Transverse colon (tissue), 3 donors: ENCODE measurements at regions not wholly inside any gene's neighbourhood (a gene's known extent, or its start where the extent isn't known, plus 50 kb on each side); places are given as distances from the start of the nearest gene placed in this dataset.

Experiments used
- POLR2A ChIP-seq: fragments of 450-650 bp; IDR thresholded peaks from one replicate; pipeline ENCODE4 v1.6.1; 2016; ENCODE audit warnings: antibody characterized with exemption, mild to moderate bottlenecking, moderate library complexity
- TF ChIP-seq, protein P1 (sequence below), 5 experiments: fragments of 200-600 bp in 3 of 5; fragments of 450-650 bp in 2 of 5; sonication (generic) in 3 of 5; IDR thresholded peaks; 1 replicate in 2 of 5; 2 replicates in 3 of 5; pipeline ENCODE4 v1.5.1; 2016 to 2017; ENCODE audit warnings: antibody characterized with exemption in 5 of 5, inconsistent platforms in 3 of 5, mild to moderate bottlenecking in 2 of 5, moderate library complexity in 1 of 5

DNA sequence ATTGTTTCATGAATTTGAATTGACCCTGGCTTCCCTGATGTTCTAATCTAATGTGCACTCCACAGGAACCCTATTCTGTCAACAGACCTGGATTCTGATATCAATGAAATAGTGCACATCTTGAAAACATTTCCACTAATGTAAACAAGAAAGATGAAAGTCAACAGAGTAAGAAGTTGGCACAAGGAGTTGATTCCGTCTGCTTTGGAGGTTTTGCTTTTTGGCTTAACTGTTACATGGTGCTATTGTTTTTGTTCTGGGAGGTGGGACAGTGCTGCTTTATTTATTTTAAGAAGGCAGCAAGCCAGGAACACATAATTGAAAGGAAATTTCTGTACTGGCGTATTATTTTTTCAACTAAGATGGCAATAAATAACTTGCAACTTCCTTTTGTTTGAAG is 73.3 kb downstream of the LEPR start:
- TF ChIP-seq, protein P1, sequence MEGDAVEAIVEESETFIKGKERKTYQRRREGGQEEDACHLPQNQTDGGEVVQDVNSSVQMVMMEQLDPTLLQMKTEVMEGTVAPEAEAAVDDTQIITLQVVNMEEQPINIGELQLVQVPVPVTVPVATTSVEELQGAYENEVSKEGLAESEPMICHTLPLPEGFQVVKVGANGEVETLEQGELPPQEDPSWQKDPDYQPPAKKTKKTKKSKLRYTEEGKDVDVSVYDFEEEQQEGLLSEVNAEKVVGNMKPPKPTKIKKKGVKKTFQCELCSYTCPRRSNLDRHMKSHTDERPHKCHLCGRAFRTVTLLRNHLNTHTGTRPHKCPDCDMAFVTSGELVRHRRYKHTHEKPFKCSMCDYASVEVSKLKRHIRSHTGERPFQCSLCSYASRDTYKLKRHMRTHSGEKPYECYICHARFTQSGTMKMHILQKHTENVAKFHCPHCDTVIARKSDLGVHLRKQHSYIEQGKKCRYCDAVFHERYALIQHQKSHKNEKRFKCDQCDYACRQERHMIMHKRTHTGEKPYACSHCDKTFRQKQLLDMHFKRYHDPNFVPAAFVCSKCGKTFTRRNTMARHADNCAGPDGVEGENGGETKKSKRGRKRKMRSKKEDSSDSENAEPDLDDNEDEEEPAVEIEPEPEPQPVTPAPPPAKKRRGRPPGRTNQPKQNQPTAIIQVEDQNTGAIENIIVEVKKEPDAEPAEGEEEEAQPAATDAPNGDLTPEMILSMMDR (IDR thresholded peaks at IDR 0.05): no peak
- no peak for TF ChIP-seq POLR2A
